ENCODE measurements at regions not wholly inside any gene's neighbourhood (a gene's known extent, or its start where the extent isn't known, plus 50 kb on each side); places are given as distances from the start of the nearest gene placed in this dataset.

DNA sequence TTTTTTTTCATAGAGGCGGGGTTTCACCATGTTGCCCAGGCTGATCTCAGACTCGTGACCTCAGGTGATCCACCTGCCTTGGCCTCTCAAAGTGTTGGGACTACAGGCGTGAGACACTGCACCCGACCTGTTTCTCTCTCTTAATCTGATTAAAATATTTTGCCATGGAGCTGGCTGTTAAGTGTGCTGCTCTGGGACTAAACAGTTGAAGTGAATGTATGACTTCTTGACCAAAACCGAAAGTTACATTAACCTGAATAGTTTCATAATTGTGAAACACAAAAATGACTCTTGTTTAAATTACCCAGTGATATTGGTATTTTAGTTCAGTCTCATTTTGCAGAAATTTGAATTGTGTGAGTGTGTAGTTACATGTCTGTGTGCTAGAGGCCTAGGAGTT, 2548.6 kb downstream of the PCDH7 start (continued):
- no peak for TF ChIP-seq NRF1 (IDR thresholded peaks at IDR 0.05; ENCODE audit: low read depth, low read length)
- no peak for TF ChIP-seq RXRA (IDR thresholded peaks at IDR 0.05; ENCODE audit: insufficient read depth, low read depth, low read length)
